ENCODE measurements at regions not wholly inside any gene's neighbourhood (a gene's known extent, or its start where the extent isn't known, plus 50 kb on each side); places are given as distances from the start of the nearest gene placed in this dataset.
"Not testable (repeated sequence)": the region's sequence is repeated elsewhere in the genome, so short reads cannot be mapped to it uniquely, and the experiment has no call there.

DNA sequence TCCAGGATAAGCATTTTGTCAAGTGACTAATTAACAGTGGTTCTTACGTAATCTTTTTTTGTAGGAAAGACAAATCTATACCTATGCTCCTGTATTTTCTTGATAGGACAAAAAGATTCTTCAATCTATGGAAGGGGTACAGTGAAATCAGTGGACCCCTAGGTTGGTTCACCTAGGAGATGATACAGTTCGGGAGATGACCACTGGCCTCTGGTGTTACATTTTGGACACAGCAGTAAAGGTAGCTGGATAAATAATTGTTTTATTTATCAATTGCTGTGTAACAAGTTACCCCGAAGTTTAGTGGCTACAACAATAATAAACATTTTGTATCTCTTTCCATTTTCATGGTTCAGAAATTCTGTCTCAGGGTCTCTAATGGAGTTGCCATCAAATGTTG is 288.2 kb upstream of the MAGI2 start:
- H3K4me3 ChIP-seq (ENCODE audit: control insufficient read depth, low read depth, low read length) = no peak overlapping the region
- peak; percentile 1 for DNase-seq (ENCODE audit: low read depth)
- TF ChIP-seq, protein P1, sequence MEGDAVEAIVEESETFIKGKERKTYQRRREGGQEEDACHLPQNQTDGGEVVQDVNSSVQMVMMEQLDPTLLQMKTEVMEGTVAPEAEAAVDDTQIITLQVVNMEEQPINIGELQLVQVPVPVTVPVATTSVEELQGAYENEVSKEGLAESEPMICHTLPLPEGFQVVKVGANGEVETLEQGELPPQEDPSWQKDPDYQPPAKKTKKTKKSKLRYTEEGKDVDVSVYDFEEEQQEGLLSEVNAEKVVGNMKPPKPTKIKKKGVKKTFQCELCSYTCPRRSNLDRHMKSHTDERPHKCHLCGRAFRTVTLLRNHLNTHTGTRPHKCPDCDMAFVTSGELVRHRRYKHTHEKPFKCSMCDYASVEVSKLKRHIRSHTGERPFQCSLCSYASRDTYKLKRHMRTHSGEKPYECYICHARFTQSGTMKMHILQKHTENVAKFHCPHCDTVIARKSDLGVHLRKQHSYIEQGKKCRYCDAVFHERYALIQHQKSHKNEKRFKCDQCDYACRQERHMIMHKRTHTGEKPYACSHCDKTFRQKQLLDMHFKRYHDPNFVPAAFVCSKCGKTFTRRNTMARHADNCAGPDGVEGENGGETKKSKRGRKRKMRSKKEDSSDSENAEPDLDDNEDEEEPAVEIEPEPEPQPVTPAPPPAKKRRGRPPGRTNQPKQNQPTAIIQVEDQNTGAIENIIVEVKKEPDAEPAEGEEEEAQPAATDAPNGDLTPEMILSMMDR (conservative IDR thresholded peaks at IDR 0.05; ENCODE audit: control insufficient read depth, insufficient read depth, low read depth, low read length) = peak; percentile 24

- no peak for DNase-seq (ENCODE audit: low read depth)
- TF ChIP-seq, protein P1 (conservative IDR thresholded peaks at IDR 0.05; ENCODE audit: control insufficient read depth, insufficient read depth, low read depth, low read length) = no peak
- no peak overlapping the region for H3K4me3 ChIP-seq (ENCODE audit: control insufficient read depth, low read depth, low read length)
These were observed 286.6 kb upstream of the MAGI2 start for GRCh38 chr7:79740076-79740475.

DNA sequence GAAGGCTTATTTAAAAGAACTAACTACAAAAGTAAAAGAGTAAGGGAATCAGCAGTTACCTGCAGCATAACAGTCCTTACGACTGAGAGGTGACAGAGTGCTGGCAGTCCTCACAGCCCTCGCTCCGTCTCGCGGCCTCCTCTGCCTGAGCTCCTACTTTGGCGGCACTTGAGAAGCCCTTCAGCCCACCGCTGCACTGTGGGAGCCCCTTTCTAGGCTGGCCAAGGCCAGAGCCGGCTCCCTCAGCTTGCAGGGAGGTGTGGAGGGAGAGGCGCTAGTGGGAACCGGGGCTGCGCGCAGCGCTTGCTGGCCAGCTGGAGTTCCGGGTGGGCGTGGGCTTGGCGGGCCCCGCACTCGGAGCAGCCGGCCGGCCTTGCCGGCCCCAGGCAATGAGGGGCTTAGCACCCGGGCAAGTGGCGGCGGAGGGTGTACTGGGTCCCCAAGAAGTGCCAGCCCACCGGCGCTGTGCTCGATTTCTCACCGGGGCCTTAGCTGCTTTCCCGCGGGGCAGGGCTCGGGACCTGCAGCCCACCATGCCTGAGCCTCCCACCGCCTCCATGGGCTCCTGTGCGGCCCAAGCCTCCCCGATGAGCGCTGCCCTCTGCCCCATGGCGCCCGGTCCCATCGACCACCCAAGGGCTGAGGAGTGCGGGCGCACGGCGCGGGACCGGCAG is 285.7 kb upstream of the MAGI2 start:
- H3K4me3 ChIP-seq (ENCODE audit: control insufficient read depth, low read depth, low read length); DNase-seq (ENCODE audit: low read depth): not testable (repeated sequence)

DNA sequence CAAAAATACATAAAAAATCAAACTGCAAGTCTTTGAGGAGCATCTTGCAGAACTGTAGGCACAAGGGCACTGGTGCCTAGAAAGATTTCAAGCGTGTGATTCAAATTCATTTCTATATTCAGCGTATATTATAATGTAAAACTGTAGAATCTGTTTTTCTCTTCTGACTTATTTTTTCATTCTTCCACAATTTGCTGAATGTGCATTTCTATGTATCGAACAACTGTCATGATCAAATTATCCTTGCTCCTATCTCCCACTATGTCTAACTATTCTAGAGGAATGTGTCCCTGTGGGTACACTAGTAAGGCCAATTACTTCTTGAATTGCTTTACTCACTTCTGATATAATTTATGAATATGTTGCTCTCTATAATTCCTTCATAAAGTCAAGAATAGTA is 283.0 kb upstream of the MAGI2 start:
- H3K4me3 ChIP-seq (ENCODE audit: control insufficient read depth, low read depth, low read length) = no peak overlapping the region
- no peak for DNase-seq (ENCODE audit: low read depth)
- TF ChIP-seq, protein P1 (conservative IDR thresholded peaks at IDR 0.05; ENCODE audit: control insufficient read depth, insufficient read depth, low read depth, low read length) = no peak

DNA sequence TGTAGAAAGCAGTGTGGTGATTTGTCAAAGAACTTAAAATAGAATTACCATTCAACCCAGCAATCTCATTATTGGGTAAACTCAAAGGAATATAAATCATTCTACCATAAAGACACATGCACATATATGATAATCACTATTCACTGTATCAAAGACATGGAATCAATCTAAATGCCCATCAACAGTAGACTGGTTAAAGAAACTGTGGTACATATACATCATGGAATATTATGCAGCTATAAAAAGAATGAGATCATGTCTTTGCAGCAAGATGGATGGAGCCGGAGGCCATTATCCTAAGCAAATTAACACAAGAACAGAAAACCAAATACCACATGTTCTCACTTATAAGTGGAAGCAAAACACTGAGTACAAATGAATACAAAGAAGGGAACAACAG is 281.5 kb upstream of the MAGI2 start:
- TF ChIP-seq, protein P1 (conservative IDR thresholded peaks at IDR 0.05; ENCODE audit: control insufficient read depth, insufficient read depth, low read depth, low read length) = no peak
- no peak for DNase-seq (ENCODE audit: low read depth)
- no peak overlapping the region for H3K4me3 ChIP-seq (ENCODE audit: control insufficient read depth, low read depth, low read length)

DNA sequence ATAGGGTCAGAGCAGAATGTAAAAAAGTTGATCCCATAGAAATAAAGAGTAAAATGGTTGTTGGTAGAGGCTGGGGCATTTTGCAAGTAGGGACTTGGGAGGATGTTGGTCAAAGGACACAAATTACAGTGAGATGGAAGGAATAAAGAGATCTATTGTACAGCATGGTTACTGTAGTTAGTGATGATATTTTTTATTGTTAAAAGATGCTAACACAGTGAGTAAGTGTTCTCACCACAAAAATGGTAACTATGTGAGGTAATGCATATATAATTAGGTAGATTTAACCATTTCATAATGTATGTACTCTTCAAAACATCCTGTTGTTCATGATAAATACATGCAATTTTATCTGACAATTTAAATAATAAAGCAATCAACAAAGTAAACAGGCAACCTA is 280.7 kb upstream of the MAGI2 start:
- H3K4me3 ChIP-seq (ENCODE audit: control insufficient read depth, low read depth, low read length) = no peak overlapping the region
- DNase-seq (ENCODE audit: low read depth) = no peak
- TF ChIP-seq, protein P1 (conservative IDR thresholded peaks at IDR 0.05; ENCODE audit: control insufficient read depth, insufficient read depth, low read depth, low read length) = no peak

DNA sequence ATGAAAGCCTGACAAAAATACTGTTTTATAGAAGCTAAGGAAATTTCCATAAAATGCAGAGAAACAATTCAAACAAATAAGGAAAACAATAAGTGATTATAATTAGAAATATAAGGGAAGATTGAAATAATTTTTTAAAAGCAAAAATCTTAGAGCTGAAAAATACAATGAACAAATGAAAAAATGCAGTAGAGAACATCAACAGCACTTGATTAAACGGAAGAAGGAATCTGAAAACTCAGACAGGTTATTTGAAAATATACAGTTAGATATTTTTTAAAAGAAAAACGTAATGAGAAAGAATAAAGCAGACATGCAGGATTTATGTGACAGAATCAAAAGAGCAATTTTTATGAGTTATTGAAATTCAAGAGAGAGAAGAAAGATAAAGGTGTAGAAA is 279.1 kb upstream of the MAGI2 start:
- TF ChIP-seq, protein P1 (conservative IDR thresholded peaks at IDR 0.05; ENCODE audit: control insufficient read depth, insufficient read depth, low read depth, low read length) = no peak

More for the DNA sequence above, 279.1 kb upstream of the MAGI2 start:
- DNase-seq (ENCODE audit: low read depth) = no peak
- H3K4me3 ChIP-seq (ENCODE audit: control insufficient read depth, low read depth, low read length) = no peak overlapping the region
